Caco-2 (cell line): ENCODE measurements at regions not wholly inside any gene's neighbourhood (a gene's known extent, or its start where the extent isn't known, plus 50 kb on each side); places are given as distances from the start of the nearest gene placed in this dataset.
A peak's percentile ranks its signal among the peaks of the same experiment; 100 is the strongest.

Source experiments
- BruUV-seq: library from RNA; stranded (reverse); fragments of 400-500 nt; replicated peaks from 2 replicates; lab custom pipeline; 2021; lab: Mats Ljungman, UMichigan
- CTCF ChIA-PET: fragments of 300-600 bp; sonication (Branson Sonifier 250); formaldehyde crosslinking; loops from one replicate; lab custom pipeline; 2022; ENCODE audit warnings: antibody characterized with exemption; lab: Charles Lee
- POLR2A ChIA-PET: fragments of 300-600 bp; sonication (Branson Sonifier 250); formaldehyde crosslinking; loops from one replicate; lab custom pipeline; 2022; ENCODE audit warnings: antibody characterized with exemption; lab: Charles Lee
- DNase-seq, 2 experiments: peaks; one replicate each; pipeline versions ENCODE4 v3.0.0 to v3.0.0-alpha.2; 2020 to 2022
- H3K27me3 ChIP-seq: replicated peaks from 2 replicates; pipeline ENCODE4 v1.6.0; 2011; ENCODE audit warnings: low read length; ENCODE audit not compliant: control insufficient read depth, insufficient read depth
- H3K36me3 ChIP-seq: 2 replicates; pipeline ENCODE4 v1.5.1; 2011; ENCODE audit warnings: low read length; ENCODE audit not compliant: control insufficient read depth, insufficient read depth
- H3K4me1 ChIP-seq: fragments of 250-450 bp; sonication (Bioruptor Pico); 2 replicates; pipeline ENCODE4 v1.5.1; 2020; ENCODE audit warnings: mild to moderate bottlenecking
- H3K4me3 ChIP-seq: 2 replicates; pipeline ENCODE4 v1.5.1; 2011; ENCODE audit warnings: low read depth, mild to moderate bottlenecking, control low read depth, low read length
- H3K9me3 ChIP-seq: fragments of 250-450 bp; sonication (Bioruptor Pico); 2 replicates; pipeline ENCODE4 v1.5.1; 2020; ENCODE audit warnings: mild to moderate bottlenecking, moderate library complexity
- H3K27ac Mint-ChIP-seq: one replicate; pipeline ENCODE4 v1.8.0; 2022; ENCODE audit warnings: mixed read lengths; ENCODE audit not compliant: unreplicated experiment
- H3K27me3 Mint-ChIP-seq: one replicate; pipeline ENCODE4 v1.8.0; 2022; ENCODE audit warnings: mixed read lengths; ENCODE audit not compliant: insufficient read depth, unreplicated experiment
- H3K36me3 Mint-ChIP-seq: one replicate; pipeline ENCODE4 v1.8.0; 2022; ENCODE audit warnings: mild to moderate bottlenecking, mixed read lengths; ENCODE audit not compliant: insufficient read depth, unreplicated experiment
- H3K4me1 Mint-ChIP-seq: one replicate; pipeline ENCODE4 v1.8.0; 2022; ENCODE audit warnings: low read depth, mixed read lengths; ENCODE audit not compliant: unreplicated experiment
- H3K4me3 Mint-ChIP-seq: one replicate; pipeline ENCODE4 v1.8.0; 2022; ENCODE audit warnings: mild to moderate bottlenecking, moderate library complexity, mixed read lengths; ENCODE audit not compliant: unreplicated experiment
- H3K9me3 Mint-ChIP-seq: one replicate; pipeline ENCODE4 v1.8.0; 2022; ENCODE audit warnings: mixed read lengths; ENCODE audit not compliant: unreplicated experiment
- intact Hi-C: fragments of 100-400 bp; cut with micrococcal nuclease; formaldehyde crosslinking; loops from one replicate; pipeline ENCODE4 v1.10.0; 2022; ENCODE audit not compliant: unreplicated experiment
- TF ChIP-seq, protein P1 (sequence below), 2 experiments: fragments of 200-600 bp in 1 of 2; IDR thresholded peaks; 1 replicate in 1 of 2; 2 replicates in 1 of 2; pipeline versions ENCODE4 v1.5.1 to v1.8.0; 2011 to 2022; ENCODE audit warnings: antibody characterized with exemption in 1 of 2, control low read depth in 1 of 2, inconsistent platforms in 1 of 2, low read depth in 1 of 2, low read length in 1 of 2, mild to moderate bottlenecking in 1 of 2, moderate library complexity in 1 of 2; ENCODE audit not compliant: insufficient read depth in 1 of 2, severe bottlenecking in 1 of 2, unreplicated experiment in 1 of 2

- Histone ChIP-seq H3K27me3 (no peaks in the 10 kb centered on the region), H3K36me3 (no peaks in the 10 kb centered on the region), H3K9me3 (no peaks in the 10 kb centered on the region), H3K4me3 (no peak overlapping the region), H3K4me1 (peaks cover 24% of the 10 kb centered on the region)
- Mint-ChIP-seq H3K4me1 (peaks cover 30% of the 10 kb centered on the region), H3K9me3 (no peaks in the 10 kb centered on the region), H3K27ac (no peak overlapping the region), H3K36me3 (no peaks in the 10 kb centered on the region), H3K27me3 (no peaks in the 10 kb centered on the region), H3K4me3 (no peak overlapping the region)
- CTCF ChIA-PET, result no interaction called here
- TF ChIP-seq, protein P1, sequence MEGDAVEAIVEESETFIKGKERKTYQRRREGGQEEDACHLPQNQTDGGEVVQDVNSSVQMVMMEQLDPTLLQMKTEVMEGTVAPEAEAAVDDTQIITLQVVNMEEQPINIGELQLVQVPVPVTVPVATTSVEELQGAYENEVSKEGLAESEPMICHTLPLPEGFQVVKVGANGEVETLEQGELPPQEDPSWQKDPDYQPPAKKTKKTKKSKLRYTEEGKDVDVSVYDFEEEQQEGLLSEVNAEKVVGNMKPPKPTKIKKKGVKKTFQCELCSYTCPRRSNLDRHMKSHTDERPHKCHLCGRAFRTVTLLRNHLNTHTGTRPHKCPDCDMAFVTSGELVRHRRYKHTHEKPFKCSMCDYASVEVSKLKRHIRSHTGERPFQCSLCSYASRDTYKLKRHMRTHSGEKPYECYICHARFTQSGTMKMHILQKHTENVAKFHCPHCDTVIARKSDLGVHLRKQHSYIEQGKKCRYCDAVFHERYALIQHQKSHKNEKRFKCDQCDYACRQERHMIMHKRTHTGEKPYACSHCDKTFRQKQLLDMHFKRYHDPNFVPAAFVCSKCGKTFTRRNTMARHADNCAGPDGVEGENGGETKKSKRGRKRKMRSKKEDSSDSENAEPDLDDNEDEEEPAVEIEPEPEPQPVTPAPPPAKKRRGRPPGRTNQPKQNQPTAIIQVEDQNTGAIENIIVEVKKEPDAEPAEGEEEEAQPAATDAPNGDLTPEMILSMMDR (IDR thresholded peaks at IDR 0.05; ENCODE audit: insufficient read depth in 1 of 2, low read depth in 1 of 2, low read length in 1 of 2, severe bottlenecking in 1 of 2, unreplicated experiment in 1 of 2), result no peak
- intact Hi-C loops, result no loop called here
- DNase-seq, result peak in 1 of 2 experiments; percentile 67
- POLR2A ChIA-PET, result no interaction called here
- no TSS peak for BruUV-seq
These were observed 112.5 kb downstream of the SNX5 start for GRCh38 chr20:17856024-17856564.

DNA sequence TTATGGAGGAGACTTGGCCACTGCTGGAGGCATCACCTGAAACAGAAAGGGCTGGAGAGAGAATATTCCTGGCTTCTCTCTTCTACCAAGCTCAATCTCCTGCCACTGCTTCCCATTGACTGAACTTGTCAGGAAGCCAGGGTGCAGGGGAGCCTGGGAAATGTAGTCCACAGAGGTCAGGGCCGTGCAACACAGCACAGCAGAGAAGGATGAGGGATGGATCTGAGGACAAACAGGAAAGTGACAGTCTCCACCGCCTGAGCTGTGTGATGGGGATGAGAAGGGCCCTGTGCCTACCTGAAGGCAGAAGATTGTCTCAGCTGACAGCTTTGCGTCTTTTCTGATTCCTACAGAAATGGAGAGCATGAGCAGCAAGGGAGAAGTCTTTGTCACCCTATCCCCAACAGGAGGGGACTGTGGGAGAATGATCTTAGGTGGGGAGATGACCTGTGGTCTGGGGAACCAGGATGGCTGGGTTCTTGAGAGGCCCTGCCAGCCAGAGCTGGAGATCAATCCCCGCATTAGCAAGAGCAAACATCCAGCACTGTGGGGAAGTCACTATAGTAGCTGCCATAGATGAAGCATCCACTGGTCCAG, 114.2 kb downstream of the SNX5 start:
- Mint-ChIP-seq H3K27me3 (no peaks in the 10 kb centered on the region), H3K9me3 (no peaks in the 10 kb centered on the region), H3K4me1 (peaks cover 39% of the 10 kb centered on the region), H3K27ac (no peak overlapping the region), H3K36me3 (no peaks in the 10 kb centered on the region), H3K4me3 (no peak overlapping the region)
- no TSS peak for BruUV-seq
- TF ChIP-seq, protein P1 (IDR thresholded peaks at IDR 0.05; ENCODE audit: insufficient read depth in 1 of 2, low read depth in 1 of 2, low read length in 1 of 2, severe bottlenecking in 1 of 2, unreplicated experiment in 1 of 2), result no peak
- intact Hi-C loops, result no loop called here
- Histone ChIP-seq H3K4me3 (no peak overlapping the region), H3K4me1 (peaks cover 37% of the 10 kb centered on the region), H3K36me3 (no peaks in the 10 kb centered on the region), H3K27me3 (no peaks in the 10 kb centered on the region), H3K9me3 (0 out of 2 replicates have a peak, but pooled peaks cover 4% of the 10 kb centered on the region)
- peak; percentile 61 to 73 for DNase-seq
- POLR2A ChIA-PET, result interaction anchor here (0.8 kb wide), 1 partner anchor 172 kb away, joined by 6 read pairs; the partner anchor contains the start of gene RRBP1
- CTCF ChIA-PET, result no interaction called here

DNA sequence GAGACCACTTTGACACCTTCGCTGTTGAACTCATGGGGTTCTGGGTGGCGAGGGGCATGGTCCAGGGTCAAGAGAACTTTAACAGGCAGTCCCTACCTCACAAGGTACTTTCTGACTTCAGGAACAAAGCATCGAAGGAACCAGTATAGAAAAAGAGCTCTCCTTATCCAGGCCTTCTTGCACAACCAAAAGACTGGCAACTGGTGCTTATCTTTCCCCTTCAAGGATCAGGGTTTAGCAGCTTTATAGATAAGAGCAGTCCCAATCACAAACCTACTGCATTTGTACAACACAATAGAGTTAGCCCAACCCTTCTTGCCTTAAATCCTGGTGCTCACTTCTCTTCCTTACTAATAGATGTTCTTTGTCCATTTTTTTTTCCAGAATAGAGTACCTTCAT, 116.3 kb downstream of the SNX5 start:
- H3K4me3 Mint-ChIP-seq, result no peak overlapping the region
- no peaks in the 10 kb centered on the region for H3K36me3 Mint-ChIP-seq
- Histone ChIP-seq H3K4me3 (no peak overlapping the region), H3K36me3 (no peaks in the 10 kb centered on the region), H3K9me3 (0 out of 2 replicates have a peak, but pooled peaks cover 4% of the 10 kb centered on the region), H3K4me1 (peaks cover 32% of the 10 kb centered on the region), H3K27me3 (no peaks in the 10 kb centered on the region)
- H3K4me1 Mint-ChIP-seq, result peaks cover 48% of the 10 kb centered on the region
- CTCF ChIA-PET, result interaction anchor here (0.6 to 0.8 kb wide), 2 partner anchors 104 to 1854 kb away, joined by 3 to 7 read pairs; no protein-coding TSS in a partner anchor
- peak; percentile 56 to 61 for DNase-seq
- no peaks in the 10 kb centered on the region for H3K9me3 Mint-ChIP-seq
- POLR2A ChIA-PET, result interaction anchor here (0.9 kb wide), 1 partner anchor 170 kb away, joined by 4 read pairs; the partner anchor contains the start of gene RRBP1
- TF ChIP-seq, protein P1 (IDR thresholded peaks at IDR 0.05; ENCODE audit: insufficient read depth in 1 of 2, low read depth in 1 of 2, low read length in 1 of 2, severe bottlenecking in 1 of 2, unreplicated experiment in 1 of 2), result no peak
- intact Hi-C loops, result no loop called here
- no TSS peak for BruUV-seq
- H3K27me3 Mint-ChIP-seq, result no peaks in the 10 kb centered on the region
- peak overlapping the region; percentile 18 for H3K27ac Mint-ChIP-seq
